ENCODE measurements at regions not wholly inside any gene's neighbourhood (a gene's known extent, or its start where the extent isn't known, plus 50 kb on each side); places are given as distances from the start of the nearest gene placed in this dataset.

GRCh38 chr3:26108846-26109489 lies 319.1 kb downstream of the OXSM start:
- no peaks in the 10 kb centered on the region for H3K4me1 Mint-ChIP-seq (ENCODE audit: low read depth)
- POLR2A ChIA-PET, result no interaction called here
- TF ChIP-seq, protein P1, sequence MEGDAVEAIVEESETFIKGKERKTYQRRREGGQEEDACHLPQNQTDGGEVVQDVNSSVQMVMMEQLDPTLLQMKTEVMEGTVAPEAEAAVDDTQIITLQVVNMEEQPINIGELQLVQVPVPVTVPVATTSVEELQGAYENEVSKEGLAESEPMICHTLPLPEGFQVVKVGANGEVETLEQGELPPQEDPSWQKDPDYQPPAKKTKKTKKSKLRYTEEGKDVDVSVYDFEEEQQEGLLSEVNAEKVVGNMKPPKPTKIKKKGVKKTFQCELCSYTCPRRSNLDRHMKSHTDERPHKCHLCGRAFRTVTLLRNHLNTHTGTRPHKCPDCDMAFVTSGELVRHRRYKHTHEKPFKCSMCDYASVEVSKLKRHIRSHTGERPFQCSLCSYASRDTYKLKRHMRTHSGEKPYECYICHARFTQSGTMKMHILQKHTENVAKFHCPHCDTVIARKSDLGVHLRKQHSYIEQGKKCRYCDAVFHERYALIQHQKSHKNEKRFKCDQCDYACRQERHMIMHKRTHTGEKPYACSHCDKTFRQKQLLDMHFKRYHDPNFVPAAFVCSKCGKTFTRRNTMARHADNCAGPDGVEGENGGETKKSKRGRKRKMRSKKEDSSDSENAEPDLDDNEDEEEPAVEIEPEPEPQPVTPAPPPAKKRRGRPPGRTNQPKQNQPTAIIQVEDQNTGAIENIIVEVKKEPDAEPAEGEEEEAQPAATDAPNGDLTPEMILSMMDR (IDR thresholded peaks at IDR 0.05), result no peak
- H3K27ac Mint-ChIP-seq, result no peak overlapping the region
- intact Hi-C loops (cut with micrococcal nuclease), result no loop called here
- CTCF ChIA-PET, result no interaction called here
- no peaks in the 10 kb centered on the region for H3K27me3 Mint-ChIP-seq
- no peak for ATAC-seq
- H3K36me3 Mint-ChIP-seq (ENCODE audit: low read depth), result no peaks in the 10 kb centered on the region
- DNase-seq, result no peak
- no peak overlapping the region for H3K4me3 Mint-ChIP-seq
- H3K9me3 Mint-ChIP-seq, result no peaks in the 10 kb centered on the region

DNA sequence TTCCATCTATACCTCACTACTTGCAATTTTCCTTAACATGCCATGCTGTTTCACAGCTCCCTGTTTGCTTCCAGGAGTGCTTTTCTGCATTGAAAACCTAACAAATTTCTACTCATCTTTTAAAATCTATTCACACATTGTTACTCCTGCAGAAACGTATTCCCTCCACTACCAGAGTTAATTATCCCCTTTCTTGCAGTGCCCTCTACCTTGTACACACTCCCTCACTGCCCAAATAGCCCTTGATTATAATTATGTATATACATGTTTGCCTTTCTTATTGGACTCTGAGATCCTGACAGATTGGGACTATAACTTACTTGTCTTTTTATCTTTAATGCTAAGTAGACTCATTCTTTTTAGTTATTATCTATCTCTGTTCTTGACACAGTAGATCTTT lies 325.0 kb downstream of the OXSM start:
- H3K4me1 Mint-ChIP-seq (ENCODE audit: low read depth), result no peaks in the 10 kb centered on the region
- POLR2A ChIA-PET, result no interaction called here
- no peaks in the 10 kb centered on the region for H3K27me3 Mint-ChIP-seq
- ATAC-seq (no peak), DNase-seq (no peak)
- CTCF ChIA-PET, result no interaction called here
- intact Hi-C loops (cut with micrococcal nuclease), result no loop called here
- H3K36me3 Mint-ChIP-seq (ENCODE audit: low read depth), result no peaks in the 10 kb centered on the region
- H3K27ac Mint-ChIP-seq, result no peak overlapping the region
- TF ChIP-seq, protein P1 (IDR thresholded peaks at IDR 0.05), result no peak
- H3K9me3 Mint-ChIP-seq, result no peaks in the 10 kb centered on the region
- no peak overlapping the region for H3K4me3 Mint-ChIP-seq

- TF ChIP-seq, protein P1 (IDR thresholded peaks at IDR 0.05), result no peak
- no peaks in the 10 kb centered on the region for H3K4me1 Mint-ChIP-seq (ENCODE audit: low read depth)
- no peaks in the 10 kb centered on the region for H3K9me3 Mint-ChIP-seq
- no peaks in the 10 kb centered on the region for H3K27me3 Mint-ChIP-seq
- CTCF ChIA-PET, result no interaction called here
- ATAC-seq (no peak), DNase-seq (no peak)
- intact Hi-C loops (cut with micrococcal nuclease), result no loop called here
- H3K36me3 Mint-ChIP-seq (ENCODE audit: low read depth), result no peaks in the 10 kb centered on the region
- H3K4me3 Mint-ChIP-seq, result no peak overlapping the region
- POLR2A ChIA-PET, result no interaction called here
- no peak overlapping the region for H3K27ac Mint-ChIP-seq
Observed at GRCh38 chr3:26118165-26118564, 328.3 kb downstream of the OXSM start.

GRCh38 chr3:26132942-26133341 lies 343.1 kb downstream of the OXSM start:
- intact Hi-C loops (cut with micrococcal nuclease), result no loop called here
- no peaks in the 10 kb centered on the region for H3K4me1 Mint-ChIP-seq (ENCODE audit: low read depth)
- ChIA-PET CTCF (no interaction called here), POLR2A (no interaction called here)
- no peak overlapping the region for H3K4me3 Mint-ChIP-seq
- no peak overlapping the region for H3K27ac Mint-ChIP-seq
- no peak for ATAC-seq
- TF ChIP-seq, protein P1 (IDR thresholded peaks at IDR 0.05), result no peak
- no peaks in the 10 kb centered on the region for H3K36me3 Mint-ChIP-seq (ENCODE audit: low read depth)
- DNase-seq, result no peak
- H3K9me3 Mint-ChIP-seq, result peaks cover under 1% of the 10 kb centered on the region
- H3K27me3 Mint-ChIP-seq, result no peaks in the 10 kb centered on the region

- Mint-ChIP-seq H3K9me3 (peaks cover 2% of the 10 kb centered on the region), H3K4me1 (ENCODE audit: low read depth) (no peaks in the 10 kb centered on the region), H3K27ac (no peak overlapping the region), H3K36me3 (ENCODE audit: low read depth) (no peaks in the 10 kb centered on the region), H3K4me3 (no peak overlapping the region), H3K27me3 (no peaks in the 10 kb centered on the region)
- ChIA-PET CTCF (no interaction called here), POLR2A (no interaction called here)
- no peak for DNase-seq
- TF ChIP-seq, protein P1 (IDR thresholded peaks at IDR 0.05), result no peak
- ATAC-seq, result no peak
- intact Hi-C loops (cut with micrococcal nuclease), result no loop called here
Observed at GRCh38 chr3:26141296-26141695, 351.4 kb downstream of the OXSM start.

Data from activated CD8-positive, alpha-beta T cell treated with anti-CD3 and anti-CD28 coated beads for 36 hours (primary cell).